GM19351 (cell line): ENCODE measurements at regions not wholly inside any gene's neighbourhood (a gene's known extent, or its start where the extent isn't known, plus 50 kb on each side); places are given as distances from the start of the nearest gene placed in this dataset.
"Not testable (repeated sequence)": the region's sequence is repeated elsewhere in the genome, so short reads cannot be mapped to it uniquely, and the experiment has no call there.

Experiments
- ATAC-seq: cut with Tn5 transposase; IDR thresholded peaks from one replicate; pipeline ENCODE4 v1.9.1; 2021; ENCODE audit warnings: mild to moderate bottlenecking, moderate library complexity; ENCODE audit not compliant: unreplicated experiment

- no peak for ATAC-seq
Measured at GRCh38 chr15:53038655-53038941, 248.5 kb upstream of the ONECUT1 start.

DNA sequence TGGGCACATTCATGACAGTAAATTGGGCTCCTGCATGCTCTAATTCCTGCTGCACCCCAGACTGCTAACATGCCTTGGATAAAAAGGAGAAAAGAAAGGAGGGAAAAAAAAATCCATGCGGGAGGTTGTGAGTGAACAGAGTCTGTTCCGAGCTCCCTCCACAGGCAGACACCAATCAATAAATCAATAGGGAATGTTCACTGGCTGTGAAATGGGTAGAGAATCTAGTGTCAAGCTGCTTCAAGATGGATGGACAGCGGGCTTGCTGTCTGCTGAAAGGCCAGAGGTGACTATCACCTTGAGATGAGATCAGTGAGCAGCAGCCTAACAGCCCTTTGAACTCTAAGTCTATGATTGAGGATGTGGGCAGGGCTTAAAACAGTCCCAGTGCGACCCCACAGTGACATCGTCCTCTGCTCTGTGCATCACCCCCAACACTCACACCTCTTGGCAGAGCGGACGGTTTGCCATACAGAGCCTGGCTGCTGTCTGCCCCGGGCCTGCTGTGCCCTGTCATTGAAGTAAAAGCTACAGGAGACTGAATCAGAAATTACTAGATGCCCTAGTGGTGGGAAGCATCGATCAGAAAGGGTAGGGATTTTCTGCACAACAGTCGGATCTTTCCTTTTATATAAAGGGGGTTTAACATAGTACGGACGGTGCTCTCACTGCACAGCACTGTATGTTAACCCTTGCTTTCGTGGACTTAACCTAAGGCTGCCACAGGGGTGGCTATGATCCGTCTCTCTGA, 247.9 kb upstream of the ONECUT1 start:
- no peak for ATAC-seq

DNA sequence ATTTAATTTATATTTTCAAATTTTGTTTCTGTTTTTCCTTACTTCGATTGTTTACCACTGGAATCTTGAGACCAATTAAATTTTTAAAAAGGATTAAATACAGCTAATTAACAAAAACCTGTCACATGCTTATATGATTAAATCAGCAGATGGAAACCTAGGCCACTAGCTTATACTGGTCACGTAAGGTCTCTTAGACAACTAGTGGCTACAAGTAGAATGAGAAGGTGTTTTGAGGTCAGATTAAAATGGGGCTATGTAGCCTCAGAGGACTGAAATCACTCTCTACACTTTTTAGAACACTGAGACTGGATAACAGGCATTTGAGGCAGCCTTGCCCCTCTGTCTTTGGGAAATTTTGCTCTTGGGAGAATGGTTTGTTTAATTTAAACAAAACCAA, 246.5 kb upstream of the ONECUT1 start:
- no peak for ATAC-seq

DNA sequence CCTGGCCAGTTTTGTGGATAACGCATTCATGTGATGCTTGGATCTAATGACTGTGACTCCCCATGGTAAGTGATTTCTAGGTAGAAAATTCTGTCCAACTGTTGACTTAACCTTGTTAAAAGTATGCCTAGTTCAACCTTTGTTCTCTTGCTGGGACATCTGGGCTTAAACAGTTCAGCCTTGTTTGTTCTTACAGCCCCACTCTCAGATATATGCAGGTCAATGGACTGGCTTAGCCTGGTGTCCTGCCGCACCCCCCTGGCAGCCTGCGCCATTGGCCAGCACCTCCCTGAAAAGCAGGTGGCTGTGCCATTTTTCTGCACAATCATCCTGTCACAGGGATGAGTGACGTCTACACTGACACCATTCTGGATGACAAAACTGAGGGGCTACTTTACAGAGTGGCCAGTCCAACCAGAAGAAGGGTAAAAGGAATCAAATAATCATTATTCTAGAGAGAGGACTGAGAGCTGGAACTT, 244.7 kb upstream of the ONECUT1 start:
- ATAC-seq = no peak

DNA sequence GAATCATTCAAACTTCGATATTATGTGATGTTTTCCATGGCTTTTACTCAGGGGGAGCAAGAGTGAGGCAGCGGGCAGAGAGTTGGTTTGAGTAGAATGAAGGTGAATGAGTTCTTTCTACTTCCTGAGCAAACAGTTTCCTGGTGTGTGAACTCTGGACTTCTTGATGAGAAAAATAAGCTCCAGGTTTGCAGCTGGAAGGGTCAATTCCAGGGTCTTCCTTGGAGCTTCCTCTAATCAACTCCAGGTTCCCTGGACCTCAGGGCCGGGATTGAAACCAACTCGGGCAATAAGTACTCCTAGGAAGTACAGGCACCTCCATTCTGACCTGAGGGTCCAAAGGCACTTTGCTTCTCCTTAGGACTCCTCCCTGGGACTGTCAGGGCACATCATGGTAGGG, 243.6 kb upstream of the ONECUT1 start:
- ATAC-seq = no peak

- no peak for ATAC-seq
Measured at GRCh38 chr15:53031469-53031868, 241.3 kb upstream of the ONECUT1 start.

DNA sequence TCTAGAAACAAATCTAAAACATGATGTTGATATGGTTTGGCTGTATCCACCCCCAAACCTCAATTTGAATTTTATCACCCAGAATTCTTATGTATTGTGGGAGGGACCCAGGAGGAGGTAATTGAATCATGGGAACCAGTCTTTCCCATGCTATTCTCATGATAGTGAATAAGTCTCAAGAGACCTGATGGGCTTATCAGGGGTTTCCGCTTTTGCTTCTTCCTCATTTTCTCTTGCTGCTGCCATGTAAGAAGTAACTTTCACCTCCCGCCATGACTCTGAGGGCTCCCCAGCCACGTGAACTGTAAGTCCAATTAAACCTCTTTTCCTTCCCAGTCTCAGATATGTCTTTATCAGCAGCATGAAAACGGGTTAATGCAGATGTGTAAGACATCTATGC, 232.7 kb upstream of the ONECUT1 start:
- no peak for ATAC-seq

- no peak for ATAC-seq
Measured at GRCh38 chr15:53013329-53013728, 223.2 kb upstream of the ONECUT1 start.

- not testable (repeated sequence) for ATAC-seq
Measured at GRCh38 chr15:53011779-53012178, 221.6 kb upstream of the ONECUT1 start.

DNA sequence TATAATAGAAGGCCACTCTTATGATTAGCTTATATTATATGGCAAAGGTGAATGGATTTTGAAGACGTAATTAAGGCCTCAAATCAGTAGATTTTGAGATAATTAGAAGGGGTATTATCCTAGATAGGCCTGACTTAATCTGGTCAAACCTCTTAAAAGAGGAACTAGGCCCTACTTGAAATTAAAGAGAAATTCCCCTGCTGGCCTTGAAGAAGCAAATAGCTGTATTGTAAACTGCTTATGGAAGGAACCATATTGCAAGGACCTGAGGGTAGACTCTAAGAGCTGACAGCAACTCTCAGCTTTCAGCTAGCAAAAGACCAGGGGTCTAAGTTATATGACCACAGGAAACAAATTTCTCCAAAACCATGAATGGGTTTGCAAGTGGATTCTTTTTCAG, 219.0 kb upstream of the ONECUT1 start:
- ATAC-seq = peak; percentile 58

- ATAC-seq = no peak
Measured at GRCh38 chr15:53000409-53000808, 210.3 kb upstream of the ONECUT1 start.

DNA sequence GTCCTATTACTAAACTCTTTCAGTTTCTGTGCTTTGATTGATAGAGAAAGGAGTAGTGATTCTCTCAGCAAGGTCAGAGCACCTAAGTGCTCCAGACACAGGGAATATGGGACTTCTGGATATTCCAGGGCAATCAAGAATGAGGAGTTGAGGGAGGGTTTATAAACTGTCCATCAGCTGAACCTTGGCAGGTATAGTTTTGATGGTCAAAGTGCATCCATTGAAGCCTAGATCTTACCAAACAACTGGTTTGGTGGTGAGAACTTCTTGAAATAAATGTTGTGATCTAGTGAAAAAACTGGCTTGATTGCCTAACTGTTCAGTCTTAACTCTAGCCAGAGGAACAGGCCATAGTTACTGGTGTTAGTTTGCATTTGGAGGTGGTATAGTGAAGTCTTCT, 207.0 kb upstream of the ONECUT1 start:
- no peak for ATAC-seq

DNA sequence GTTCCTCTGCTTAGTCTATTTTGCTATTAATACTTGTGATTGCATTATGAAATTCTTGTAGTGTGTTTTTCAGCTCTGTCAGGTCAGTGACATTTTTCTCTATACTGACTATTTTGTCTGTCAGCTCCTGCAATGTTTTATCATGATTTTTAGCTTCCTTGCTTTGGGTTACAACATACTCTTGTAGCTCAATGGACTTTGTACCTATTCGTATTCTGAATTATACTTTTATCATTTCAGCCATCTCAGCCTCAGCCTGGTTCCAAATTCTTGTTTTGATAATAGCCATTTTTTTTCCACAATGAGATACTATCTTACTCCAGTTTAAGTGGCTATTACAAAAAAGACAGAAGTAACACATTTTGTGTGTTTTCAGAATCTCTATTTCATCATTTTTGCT, 204.2 kb upstream of the ONECUT1 start:
- ATAC-seq = no peak

- no peak for ATAC-seq
Measured at GRCh38 chr15:52984507-52984906, 194.4 kb upstream of the ONECUT1 start.

DNA sequence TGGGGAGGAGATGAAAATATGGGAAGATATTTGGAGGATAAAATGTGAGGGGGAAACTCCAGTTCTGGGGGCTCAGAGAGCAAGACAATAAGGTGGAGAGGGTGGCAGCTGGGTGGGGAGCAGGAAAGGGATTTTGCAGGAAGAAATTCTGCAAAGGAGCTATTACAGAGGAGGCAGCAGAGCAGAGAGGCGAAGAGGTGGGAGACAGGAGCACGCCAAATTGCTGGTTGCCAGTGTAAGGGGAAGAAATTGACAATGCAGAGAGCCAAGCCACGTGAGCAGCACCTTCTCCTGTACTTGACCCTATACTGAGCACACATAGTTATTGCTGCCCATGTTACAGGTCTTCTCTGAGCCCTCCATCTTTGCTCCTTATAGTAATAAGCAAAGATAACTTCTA, 190.3 kb upstream of the ONECUT1 start:
- ATAC-seq = no peak

DNA sequence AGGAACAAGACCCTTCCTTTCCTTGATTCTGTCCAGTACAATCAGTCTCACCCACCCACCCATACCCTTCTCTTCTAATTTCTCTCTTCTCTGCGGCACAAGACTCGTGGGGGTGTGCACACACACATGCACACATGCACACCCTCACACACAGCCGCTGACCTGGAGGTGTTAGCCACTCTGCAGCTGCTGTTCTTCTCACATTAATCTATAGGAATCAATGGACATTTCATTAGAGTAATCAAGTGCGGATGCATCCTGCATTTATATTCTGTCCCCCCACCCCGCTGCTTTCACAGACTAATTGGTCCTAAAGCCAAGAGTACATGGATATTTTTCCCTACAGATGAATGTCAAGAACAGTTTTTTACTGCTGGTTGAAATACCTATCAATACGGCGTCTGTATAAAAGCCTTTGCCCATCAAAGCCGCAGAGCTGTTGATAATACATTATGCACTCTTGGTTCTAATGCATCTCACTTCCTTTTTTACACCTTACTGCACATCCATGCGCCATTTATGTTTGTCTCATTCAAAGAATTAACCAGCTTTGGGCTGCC, 186.5 kb upstream of the ONECUT1 start:
- ATAC-seq = no peak

DNA sequence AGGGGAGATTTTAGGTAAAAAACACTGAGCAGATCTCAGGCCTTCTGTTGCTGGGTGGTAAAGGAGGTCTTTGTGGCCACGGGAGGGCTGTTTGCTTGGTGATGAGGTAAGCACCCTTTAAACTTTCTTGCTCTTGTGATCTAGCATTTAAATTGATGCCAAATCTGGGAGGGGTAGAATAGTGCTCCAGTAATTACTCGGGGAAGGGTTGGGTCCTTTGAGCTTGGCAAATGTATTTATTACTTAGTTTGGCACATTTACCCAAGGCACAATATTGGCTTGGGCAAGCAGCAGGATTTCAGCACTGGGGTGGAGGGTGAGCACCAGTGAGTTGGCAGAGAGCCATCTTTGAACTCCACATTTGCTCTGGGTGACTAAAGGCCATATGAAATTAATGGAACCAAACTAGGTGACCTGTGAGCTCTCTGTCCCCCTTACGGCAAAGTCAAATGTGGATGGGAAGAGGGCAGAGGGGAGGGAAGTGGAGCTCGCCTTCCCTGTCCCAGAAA, 185.9 kb upstream of the ONECUT1 start:
- no peak for ATAC-seq

DNA sequence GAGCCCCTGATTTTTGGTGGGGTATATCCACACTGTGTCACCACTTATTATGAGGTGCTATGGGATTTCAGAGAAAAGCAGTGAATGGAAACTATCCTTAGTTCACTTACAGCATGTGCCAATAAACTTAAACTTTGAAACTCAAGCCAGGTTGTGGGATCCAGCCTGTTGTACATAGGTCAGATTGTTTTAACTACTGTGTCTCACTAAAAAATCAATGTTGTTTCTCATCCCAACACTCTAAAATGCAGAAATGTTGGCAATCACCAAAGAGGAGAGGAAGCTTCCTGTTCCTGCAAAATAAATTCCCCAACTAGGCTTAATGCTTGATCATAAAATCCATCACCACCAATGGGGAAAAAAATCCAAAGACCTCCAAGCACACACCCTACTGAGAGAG, 173.7 kb upstream of the ONECUT1 start:
- ATAC-seq = no peak

- ATAC-seq = no peak
Measured at GRCh38 chr15:52960283-52960682, 170.1 kb upstream of the ONECUT1 start.

- ATAC-seq = no peak
Measured at GRCh38 chr15:52943746-52944145, 153.6 kb upstream of the ONECUT1 start.

DNA sequence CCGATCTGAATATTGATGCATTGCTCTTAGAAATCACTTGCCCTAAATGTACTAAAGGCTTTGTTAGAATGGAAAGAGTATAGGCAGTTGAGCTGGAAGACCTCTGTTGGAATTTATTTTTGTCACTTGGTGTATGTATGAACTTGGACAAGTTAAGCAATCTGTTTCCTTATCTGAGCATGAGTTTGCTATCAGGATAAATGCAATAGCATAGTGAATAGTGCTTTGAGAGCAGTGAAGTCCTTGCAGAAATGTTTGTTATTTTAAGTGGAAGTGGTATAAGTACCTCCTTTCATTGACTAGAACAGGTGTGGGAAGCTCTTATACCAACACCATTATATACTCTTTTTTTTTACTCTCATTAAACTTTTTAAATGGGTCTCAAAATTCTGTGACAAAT, 146.4 kb upstream of the ONECUT1 start:
- ATAC-seq = no peak

GRCh38 chr15:52925130-52925529, 135.0 kb upstream of the ONECUT1 start:
- no peak for ATAC-seq

- ATAC-seq = no peak
Measured at GRCh38 chr15:52924630-52925029, 134.5 kb upstream of the ONECUT1 start.
